ENCODE measurements at regions not wholly inside any gene's neighbourhood (a gene's known extent, or its start where the extent isn't known, plus 50 kb on each side); places are given as distances from the start of the nearest gene placed in this dataset.
A peak's percentile ranks its signal among the peaks of the same experiment; 100 is the strongest.
"Not testable (repeated sequence)": the region's sequence is repeated elsewhere in the genome, so short reads cannot be mapped to it uniquely, and the experiment has no call there.

GRCh38 chr7:89798599-89798996 is 355.7 kb upstream of the STEAP1 start:
- H2AFZ ChIP-seq (ENCODE audit: low read depth, low read length): no peak overlapping the region
- no peaks in the 10 kb centered on the region for H3K9me3 ChIP-seq (ENCODE audit: low read length)
- no peaks in the 10 kb centered on the region for H3K27me3 ChIP-seq (ENCODE audit: insufficient read depth, low read length)
- H3K4me3 ChIP-seq (ENCODE audit: low read length): no peak overlapping the region
- H3K36me3 ChIP-seq (ENCODE audit: insufficient read depth, low read length): no peaks in the 10 kb centered on the region
- no peaks in the 10 kb centered on the region for H3K4me1 ChIP-seq (ENCODE audit: insufficient read depth, low read length)

- no peaks in the 10 kb centered on the region for H3K9me3 ChIP-seq (ENCODE audit: low read length)
- H3K36me3 ChIP-seq (ENCODE audit: insufficient read depth, low read length): no peaks in the 10 kb centered on the region
- H3K4me3 ChIP-seq (ENCODE audit: low read length): no peak overlapping the region
- H3K4me1 ChIP-seq (ENCODE audit: insufficient read depth, low read length): no peaks in the 10 kb centered on the region
- no peak overlapping the region for H2AFZ ChIP-seq (ENCODE audit: low read depth, low read length)
- no peaks in the 10 kb centered on the region for H3K27me3 ChIP-seq (ENCODE audit: insufficient read depth, low read length)
Observed at GRCh38 chr7:89800761-89801160, 353.5 kb upstream of the STEAP1 start.

GRCh38 chr7:89809291-89809690 is 345.0 kb upstream of the STEAP1 start:
- Histone ChIP-seq H3K27me3 (ENCODE audit: insufficient read depth, low read length) (no peaks in the 10 kb centered on the region), H2AFZ (ENCODE audit: low read depth, low read length) (no peak overlapping the region), H3K4me3 (ENCODE audit: low read length) (no peak overlapping the region), H3K4me1 (ENCODE audit: insufficient read depth, low read length) (no peaks in the 10 kb centered on the region), H3K36me3 (ENCODE audit: insufficient read depth, low read length) (no peaks in the 10 kb centered on the region), H3K9me3 (ENCODE audit: low read length) (no peaks in the 10 kb centered on the region)

- Histone ChIP-seq H3K4me1 (ENCODE audit: insufficient read depth, low read length) (no peaks in the 10 kb centered on the region), H3K9me3 (ENCODE audit: low read length) (no peaks in the 10 kb centered on the region), H3K36me3 (ENCODE audit: insufficient read depth, low read length) (no peaks in the 10 kb centered on the region), H3K4me3 (ENCODE audit: low read length) (no peak overlapping the region), H2AFZ (ENCODE audit: low read depth, low read length) (no peak overlapping the region), H3K27me3 (ENCODE audit: insufficient read depth, low read length) (no peaks in the 10 kb centered on the region)
Observed at GRCh38 chr7:89813081-89813480, 341.2 kb upstream of the STEAP1 start.

- H2AFZ ChIP-seq (ENCODE audit: low read depth, low read length): no peak overlapping the region
- H3K27me3 ChIP-seq (ENCODE audit: insufficient read depth, low read length): no peaks in the 10 kb centered on the region
- H3K36me3 ChIP-seq (ENCODE audit: insufficient read depth, low read length): no peaks in the 10 kb centered on the region
- H3K4me1 ChIP-seq (ENCODE audit: insufficient read depth, low read length): no peaks in the 10 kb centered on the region
- no peak overlapping the region for H3K4me3 ChIP-seq (ENCODE audit: low read length)
- H3K9me3 ChIP-seq (ENCODE audit: low read length): no peaks in the 10 kb centered on the region
Observed at GRCh38 chr7:89826121-89826520, 328.1 kb upstream of the STEAP1 start.

- Histone ChIP-seq H3K36me3 (ENCODE audit: insufficient read depth, low read length) (no peaks in the 10 kb centered on the region), H3K9me3 (ENCODE audit: low read length) (no peaks in the 10 kb centered on the region), H2AFZ (ENCODE audit: low read depth, low read length) (no peak overlapping the region), H3K4me1 (ENCODE audit: insufficient read depth, low read length) (no peaks in the 10 kb centered on the region), H3K4me3 (ENCODE audit: low read length) (no peak overlapping the region), H3K27me3 (ENCODE audit: insufficient read depth, low read length) (no peaks in the 10 kb centered on the region)
Observed at GRCh38 chr7:89826557-89826956, 327.7 kb upstream of the STEAP1 start.

- Histone ChIP-seq H3K36me3 (ENCODE audit: insufficient read depth, low read length) (no peaks in the 10 kb centered on the region), H3K4me3 (ENCODE audit: low read length) (no peak overlapping the region), H2AFZ (ENCODE audit: low read depth, low read length) (peak overlapping the region; percentile 26), H3K4me1 (ENCODE audit: insufficient read depth, low read length) (peaks cover 11% of the 10 kb centered on the region), H3K27me3 (ENCODE audit: insufficient read depth, low read length) (no peaks in the 10 kb centered on the region), H3K9me3 (ENCODE audit: low read length) (no peaks in the 10 kb centered on the region)
Observed at GRCh38 chr7:89837515-89837914, 316.8 kb upstream of the STEAP1 start.

- Histone ChIP-seq H3K4me1 (ENCODE audit: insufficient read depth, low read length) (peaks cover 11% of the 10 kb centered on the region), H3K9me3 (ENCODE audit: low read length) (no peaks in the 10 kb centered on the region), H2AFZ (ENCODE audit: low read depth, low read length) (no peak overlapping the region), H3K4me3 (ENCODE audit: low read length) (no peak overlapping the region), H3K27me3 (ENCODE audit: insufficient read depth, low read length) (no peaks in the 10 kb centered on the region), H3K36me3 (ENCODE audit: insufficient read depth, low read length) (no peaks in the 10 kb centered on the region)
Observed at GRCh38 chr7:89839329-89839728, 314.9 kb upstream of the STEAP1 start.

- Histone ChIP-seq H3K36me3 (ENCODE audit: insufficient read depth, low read length) (no peaks in the 10 kb centered on the region), H2AFZ (ENCODE audit: low read depth, low read length) (no peak overlapping the region), H3K9me3 (ENCODE audit: low read length) (no peaks in the 10 kb centered on the region)
Observed at GRCh38 chr7:89845952-89846351, 308.3 kb upstream of the STEAP1 start.

GRCh38 chr7:89849052-89849451 is 305.2 kb upstream of the STEAP1 start:
- no peaks in the 10 kb centered on the region for H3K36me3 ChIP-seq (ENCODE audit: insufficient read depth, low read length)
- H3K4me3 ChIP-seq (ENCODE audit: low read length): no peak overlapping the region
- no peaks in the 10 kb centered on the region for H3K4me1 ChIP-seq (ENCODE audit: insufficient read depth, low read length)
- H2AFZ ChIP-seq (ENCODE audit: low read depth, low read length): no peak overlapping the region
- no peaks in the 10 kb centered on the region for H3K9me3 ChIP-seq (ENCODE audit: low read length)
- H3K27me3 ChIP-seq (ENCODE audit: insufficient read depth, low read length): no peaks in the 10 kb centered on the region

More at GRCh38 chr7:89845952-89846351, 308.3 kb upstream of the STEAP1 start:
- no peaks in the 10 kb centered on the region for H3K4me1 ChIP-seq (ENCODE audit: insufficient read depth, low read length)
- H3K27me3 ChIP-seq (ENCODE audit: insufficient read depth, low read length): no peaks in the 10 kb centered on the region
- no peak overlapping the region for H3K4me3 ChIP-seq (ENCODE audit: low read length)

- not testable (repeated sequence) for H3K4me3 ChIP-seq (ENCODE audit: low read length); H3K36me3 ChIP-seq (ENCODE audit: insufficient read depth, low read length); H2AFZ ChIP-seq (ENCODE audit: low read depth, low read length); H3K27me3 ChIP-seq (ENCODE audit: insufficient read depth, low read length); H3K4me1 ChIP-seq (ENCODE audit: insufficient read depth, low read length)
- H3K9me3 ChIP-seq (ENCODE audit: low read length): peaks cover 16% of the 10 kb centered on the region
Observed at GRCh38 chr7:89857053-89857452, 297.2 kb upstream of the STEAP1 start.

- H3K9me3 ChIP-seq (ENCODE audit: low read length): peaks cover 16% of the 10 kb centered on the region
- no peaks in the 10 kb centered on the region for H3K4me1 ChIP-seq (ENCODE audit: insufficient read depth, low read length)
- no peak overlapping the region for H2AFZ ChIP-seq (ENCODE audit: low read depth, low read length)
- no peaks in the 10 kb centered on the region for H3K36me3 ChIP-seq (ENCODE audit: insufficient read depth, low read length)
- no peak overlapping the region for H3K4me3 ChIP-seq (ENCODE audit: low read length)
- no peaks in the 10 kb centered on the region for H3K27me3 ChIP-seq (ENCODE audit: insufficient read depth, low read length)
Observed at GRCh38 chr7:89857767-89858166, 296.5 kb upstream of the STEAP1 start.

GRCh38 chr7:89887489-89887888 is 266.8 kb upstream of the STEAP1 start:
- H3K9me3 ChIP-seq (ENCODE audit: low read length): no peaks in the 10 kb centered on the region
- no peaks in the 10 kb centered on the region for H3K36me3 ChIP-seq (ENCODE audit: insufficient read depth, low read length)
- H3K4me3 ChIP-seq (ENCODE audit: low read length): no peak overlapping the region
- H2AFZ ChIP-seq (ENCODE audit: low read depth, low read length): no peak overlapping the region
- H3K4me1 ChIP-seq (ENCODE audit: insufficient read depth, low read length): peaks cover 11% of the 10 kb centered on the region
- H3K27me3 ChIP-seq (ENCODE audit: insufficient read depth, low read length): no peaks in the 10 kb centered on the region

- no peaks in the 10 kb centered on the region for H3K4me1 ChIP-seq (ENCODE audit: insufficient read depth, low read length)
- H3K27me3 ChIP-seq (ENCODE audit: insufficient read depth, low read length): no peaks in the 10 kb centered on the region
- H3K4me3 ChIP-seq (ENCODE audit: low read length): no peak overlapping the region
- no peak overlapping the region for H2AFZ ChIP-seq (ENCODE audit: low read depth, low read length)
- no peaks in the 10 kb centered on the region for H3K9me3 ChIP-seq (ENCODE audit: low read length)
- H3K36me3 ChIP-seq (ENCODE audit: insufficient read depth, low read length): no peaks in the 10 kb centered on the region
Observed at GRCh38 chr7:89908736-89909135, 245.5 kb upstream of the STEAP1 start.
